GM21390 (cell line): ENCODE measurements at regions not wholly inside any gene's neighbourhood (a gene's known extent, or its start where the extent isn't known, plus 50 kb on each side); places are given as distances from the start of the nearest gene placed in this dataset.
"Not testable (repeated sequence)": the region's sequence is repeated elsewhere in the genome, so short reads cannot be mapped to it uniquely, and the experiment has no call there.

ENCODE experiments used
- ATAC-seq: cut with Tn5 transposase; IDR thresholded peaks from one replicate; pipeline ENCODE4 v1.9.1; 2021; ENCODE audit not compliant: unreplicated experiment

DNA sequence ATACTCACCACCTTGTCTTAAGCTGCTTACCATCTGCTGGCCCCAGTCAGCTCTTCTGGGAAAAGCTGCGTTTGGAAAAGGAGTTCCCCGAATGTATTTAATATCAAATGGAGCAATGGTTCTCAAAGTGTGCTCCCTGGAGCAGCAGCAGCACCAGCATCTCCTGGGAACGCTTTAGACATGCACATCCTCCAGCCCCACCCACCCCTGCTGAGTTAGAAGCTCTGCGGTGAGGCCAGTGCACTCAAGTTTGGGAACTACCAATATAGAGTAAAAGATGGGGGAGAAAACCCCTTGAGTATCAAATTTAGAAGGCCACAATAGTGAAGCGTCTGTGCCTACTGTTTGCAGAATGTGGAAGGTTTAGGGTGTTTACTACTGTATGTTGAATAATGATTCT lies 124.0 kb upstream of the TOPAZ1 start:
- no peak for ATAC-seq

DNA sequence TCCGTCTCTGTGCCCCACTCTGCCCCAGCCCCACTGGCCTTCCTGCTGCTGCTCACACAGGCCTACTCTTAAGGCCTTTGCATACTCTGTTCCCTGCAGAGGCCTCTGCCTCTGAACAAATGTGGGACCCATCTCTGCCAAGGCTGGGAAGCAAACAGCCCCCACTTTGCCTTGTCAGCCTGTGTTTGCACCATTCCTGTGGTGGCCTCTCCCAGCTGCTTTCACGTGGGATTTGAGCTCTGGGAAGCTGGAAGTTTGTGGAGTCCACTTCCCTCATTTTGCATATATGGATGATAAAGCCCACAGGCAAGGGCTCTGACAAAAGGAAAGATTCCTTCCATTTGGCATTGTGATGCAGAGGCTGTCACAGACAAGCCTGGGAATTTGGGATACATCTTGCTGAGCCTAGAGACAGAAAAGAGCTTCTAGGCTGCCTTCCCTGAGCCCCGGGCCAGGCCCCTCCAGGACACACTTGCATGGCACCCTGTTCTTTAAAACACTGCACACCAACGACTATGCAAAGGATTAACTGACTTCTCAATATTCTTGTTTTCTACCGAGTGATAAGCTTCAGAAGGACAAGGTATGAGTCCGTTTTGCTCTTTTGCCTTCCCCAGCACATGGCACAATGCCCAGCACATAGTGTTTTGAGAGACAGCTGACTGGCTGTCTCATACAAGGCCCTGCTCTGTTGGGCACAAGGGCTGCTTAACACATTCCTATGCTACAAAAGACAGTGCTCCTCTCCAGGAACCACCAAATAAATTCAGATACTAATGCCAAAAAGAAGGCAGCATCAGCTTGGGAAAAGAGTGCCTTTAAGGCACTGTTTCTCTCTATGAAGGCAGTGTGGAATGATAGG lies 120.7 kb upstream of the TOPAZ1 start:
- ATAC-seq: no peak

DNA sequence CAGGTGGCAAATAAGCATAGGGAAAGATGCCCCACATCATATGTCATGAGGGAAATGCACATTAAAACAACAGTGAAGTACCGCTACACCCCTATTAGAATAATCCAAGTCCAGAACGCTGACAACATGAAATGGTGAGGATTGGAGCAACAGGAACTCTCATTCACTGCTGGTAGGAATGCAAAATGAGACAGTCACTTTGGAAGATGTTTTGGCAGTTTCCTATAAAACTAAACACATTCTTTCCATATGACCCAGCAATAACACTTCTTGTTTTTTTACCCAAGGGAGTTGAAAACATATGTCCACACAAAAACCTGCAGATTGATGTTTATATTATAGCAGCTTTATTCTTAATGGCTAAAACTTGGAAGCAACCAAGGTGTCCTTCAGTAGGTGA lies 116.4 kb upstream of the TOPAZ1 start:
- ATAC-seq: no peak

DNA sequence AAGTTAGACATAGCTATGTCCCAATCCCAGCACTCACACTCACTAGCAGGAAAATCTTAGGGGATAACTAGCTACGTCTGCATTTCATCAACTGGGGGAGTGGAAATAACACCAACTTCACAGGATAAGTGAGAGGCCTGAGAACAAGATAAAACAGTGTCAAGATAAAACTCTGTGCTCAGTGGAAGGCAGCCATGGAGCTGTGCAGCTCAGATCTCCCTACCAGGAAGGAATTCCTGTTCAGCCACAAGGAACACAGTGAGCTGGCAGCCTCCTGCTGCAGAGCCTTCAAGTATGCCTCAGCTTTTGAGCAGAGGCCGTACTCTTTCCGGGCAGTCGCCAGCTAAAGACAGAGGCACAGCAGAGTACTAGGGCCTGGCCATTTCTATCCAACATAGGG lies 115.8 kb upstream of the TOPAZ1 start:
- no peak for ATAC-seq

DNA sequence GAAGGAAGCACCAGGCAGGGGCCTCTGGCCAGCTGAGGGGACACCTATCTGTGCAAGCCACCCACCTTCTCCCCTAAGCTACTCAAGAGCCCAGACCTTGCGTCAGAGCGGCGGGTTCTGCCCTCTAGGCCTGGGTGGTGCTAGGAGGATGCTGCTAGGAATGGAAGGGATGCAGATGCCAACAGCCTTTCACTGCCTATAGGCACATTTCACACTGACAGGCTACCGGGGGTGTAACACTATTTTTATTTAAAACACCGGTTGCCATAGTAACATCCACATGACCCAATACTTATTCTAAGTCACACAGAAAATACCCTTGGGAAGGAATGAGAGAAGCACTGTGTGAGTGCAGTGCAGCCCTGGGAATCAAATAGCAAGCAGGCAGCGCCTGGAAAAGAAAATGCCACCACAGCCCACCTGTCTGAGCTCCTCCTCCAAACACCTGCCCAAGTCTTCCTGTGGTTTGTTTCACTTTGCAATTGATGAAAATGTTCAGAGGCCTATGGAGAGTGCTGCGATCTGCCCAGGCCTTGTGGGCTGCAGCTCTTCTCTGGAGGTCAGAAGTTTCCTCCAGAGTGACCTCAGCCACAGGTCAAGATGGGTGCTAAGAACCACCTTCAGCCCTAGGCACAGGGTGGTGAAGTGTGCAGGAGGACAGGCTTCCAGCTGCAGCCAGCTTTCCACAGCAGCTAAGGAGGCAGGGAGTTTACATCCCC lies 113.5 kb upstream of the TOPAZ1 start:
- no peak for ATAC-seq

DNA sequence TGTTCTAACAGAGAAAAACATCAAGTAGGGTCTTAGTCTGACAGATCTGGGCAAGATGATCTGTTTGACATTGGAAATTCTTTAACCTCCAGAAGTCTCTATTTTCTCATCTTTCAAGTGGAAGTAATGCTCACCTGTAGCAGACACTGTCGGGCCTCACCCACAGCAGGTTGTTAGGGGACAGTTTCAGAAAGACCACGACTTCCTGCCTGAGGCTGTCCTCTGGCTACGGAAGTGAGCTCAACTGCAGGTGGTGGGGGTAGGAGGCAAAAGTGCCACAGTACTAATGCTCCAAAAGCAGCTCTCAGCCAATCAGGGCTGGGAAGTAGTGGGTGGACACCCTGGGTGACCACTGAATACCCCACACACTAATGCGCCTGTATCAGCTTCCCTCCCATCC lies 111.4 kb upstream of the TOPAZ1 start:
- peak; percentile 69 for ATAC-seq

DNA sequence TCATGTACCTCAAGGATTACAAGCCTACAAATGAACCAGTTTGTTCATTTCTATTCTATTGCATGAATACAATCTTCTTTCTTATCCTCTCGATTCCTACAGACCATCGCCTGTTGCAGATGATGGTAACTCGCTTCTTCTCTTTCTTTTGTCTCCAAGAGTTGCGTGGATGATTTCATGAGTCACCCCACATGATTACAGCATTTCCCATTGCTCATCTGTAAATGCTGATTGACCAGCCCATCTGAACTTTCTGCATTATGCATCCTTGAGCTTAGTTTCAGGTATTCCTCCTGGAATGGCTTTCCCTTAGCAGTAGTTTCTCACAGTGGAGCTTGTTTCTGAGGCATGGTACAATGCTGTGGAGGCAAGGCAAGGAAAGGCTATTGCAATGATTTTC lies 109.6 kb upstream of the TOPAZ1 start:
- ATAC-seq: no peak

DNA sequence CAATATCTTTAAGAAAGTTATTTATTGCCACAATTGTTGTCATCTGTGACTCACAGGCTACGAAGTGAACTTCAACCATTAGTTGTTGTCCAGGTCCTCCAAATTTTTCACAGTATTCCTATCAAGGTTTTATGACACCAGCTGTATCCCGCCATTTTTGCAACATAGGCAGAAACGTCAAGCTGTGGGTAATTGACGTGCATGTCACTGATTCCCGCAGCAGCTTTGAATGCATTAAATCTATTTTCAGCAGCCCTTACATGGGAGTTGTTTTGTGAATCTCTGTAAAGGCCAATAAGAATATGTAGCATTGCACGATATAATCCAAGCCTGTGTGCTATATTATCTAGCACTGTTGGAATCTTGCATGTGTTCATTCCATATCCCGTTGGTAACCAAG lies 109.1 kb upstream of the TOPAZ1 start:
- ATAC-seq: no peak

DNA sequence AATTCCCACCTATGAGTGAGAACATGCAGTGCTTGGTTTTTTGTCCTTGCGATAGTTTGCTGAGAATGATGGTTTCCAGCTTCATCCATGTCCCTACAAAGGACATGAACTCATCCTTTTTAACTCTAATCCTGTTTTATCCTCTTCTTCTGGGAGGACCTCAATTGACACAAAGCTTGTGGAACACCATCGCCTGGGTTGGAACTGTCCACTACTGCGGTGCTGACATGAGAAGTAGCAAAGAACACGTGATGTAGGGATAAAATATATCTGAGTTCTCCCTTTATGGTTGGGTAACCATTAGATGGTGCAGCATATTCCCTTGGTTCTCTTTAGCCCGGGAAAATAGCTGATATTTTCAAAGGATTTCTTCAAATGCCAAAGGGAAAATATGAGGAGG lies 105.3 kb upstream of the TOPAZ1 start:
- no peak for ATAC-seq

DNA sequence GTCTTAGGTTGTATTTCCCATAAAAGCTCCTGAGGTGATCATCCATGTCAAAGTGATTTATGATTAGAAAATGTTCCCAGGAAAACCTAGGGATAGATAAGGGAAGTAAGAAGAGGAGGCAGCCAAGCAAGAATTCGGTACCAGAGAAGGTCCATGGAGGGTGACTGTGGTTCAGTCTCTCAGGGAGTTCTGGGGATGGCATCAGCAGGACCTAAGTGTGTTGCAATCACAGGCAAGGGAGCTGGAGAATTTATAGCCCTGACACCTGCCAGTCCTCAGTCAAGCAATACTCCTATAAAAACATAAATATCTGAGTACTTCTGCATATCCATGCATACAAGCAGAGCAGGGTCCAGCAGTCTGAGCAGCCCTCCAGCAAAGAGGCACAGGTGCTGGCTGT lies 95.6 kb upstream of the TOPAZ1 start:
- no peak for ATAC-seq

DNA sequence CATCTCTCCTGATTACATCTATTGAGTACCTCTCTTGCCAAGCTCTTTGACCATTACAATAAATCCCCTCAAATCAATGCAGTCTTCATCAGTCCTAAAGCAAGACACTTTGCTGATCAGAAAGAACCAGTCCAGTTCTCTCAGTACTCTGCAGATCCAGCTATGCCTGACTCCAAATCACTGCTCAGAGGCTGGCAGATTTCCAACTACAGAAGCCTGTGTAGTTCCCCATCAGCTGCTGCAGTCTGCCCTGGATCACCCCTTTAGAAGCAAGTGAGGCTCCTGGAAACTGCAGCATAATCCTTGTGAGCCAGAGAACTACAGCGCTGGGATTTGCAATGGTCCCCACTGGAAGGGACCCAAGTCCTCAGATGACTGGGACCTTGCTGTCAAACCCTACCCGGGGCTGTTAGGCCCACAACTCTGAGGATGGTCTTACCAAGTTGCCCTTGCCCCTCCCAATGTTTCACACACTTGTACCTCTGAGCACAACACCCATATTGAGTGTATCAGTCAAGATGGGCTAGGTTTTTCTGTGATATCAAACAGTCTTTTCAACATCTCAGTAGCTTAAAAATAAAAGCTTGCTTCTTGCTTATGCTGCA lies 81.9 kb upstream of the TOPAZ1 start:
- ATAC-seq: no peak

DNA sequence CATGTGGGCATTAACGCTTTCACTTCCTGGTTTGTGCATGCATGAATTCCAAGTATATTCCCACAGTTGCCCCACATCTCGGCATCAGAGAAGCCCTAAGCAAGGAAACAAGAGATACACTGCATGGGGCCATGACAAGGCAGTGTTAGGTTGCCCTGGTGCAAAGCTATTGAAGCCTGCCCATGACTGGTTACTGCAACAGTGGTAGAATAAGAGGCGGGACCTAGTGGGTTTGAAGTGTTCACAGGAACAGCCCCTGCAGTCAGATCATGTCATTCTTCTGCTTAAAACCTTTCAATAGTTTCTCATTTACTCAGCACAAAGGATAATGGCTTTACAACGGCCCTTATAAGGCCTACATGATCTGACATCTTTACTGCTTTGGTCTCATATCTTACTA lies 80.9 kb upstream of the TOPAZ1 start:
- ATAC-seq: no peak

DNA sequence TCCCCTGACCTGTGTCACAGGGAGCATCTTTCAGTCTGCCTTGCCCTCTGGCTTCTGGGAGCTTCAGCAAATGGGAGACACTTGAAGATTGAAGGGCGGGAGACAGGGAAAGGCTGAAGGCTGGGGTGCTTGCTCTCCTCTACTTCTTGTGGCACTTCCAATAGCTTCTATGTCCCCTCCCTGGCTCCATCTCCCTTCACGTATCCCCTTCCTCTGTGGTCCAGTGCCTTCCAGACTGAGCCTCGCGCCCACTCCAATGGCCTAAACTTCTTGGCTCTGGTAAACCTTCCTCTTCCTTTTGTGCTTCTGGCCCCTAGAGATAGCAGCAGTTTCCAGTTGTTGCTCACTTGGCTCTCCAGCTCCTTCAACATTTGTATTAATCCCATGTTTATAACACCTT lies 69.8 kb upstream of the TOPAZ1 start:
- ATAC-seq: no peak

DNA sequence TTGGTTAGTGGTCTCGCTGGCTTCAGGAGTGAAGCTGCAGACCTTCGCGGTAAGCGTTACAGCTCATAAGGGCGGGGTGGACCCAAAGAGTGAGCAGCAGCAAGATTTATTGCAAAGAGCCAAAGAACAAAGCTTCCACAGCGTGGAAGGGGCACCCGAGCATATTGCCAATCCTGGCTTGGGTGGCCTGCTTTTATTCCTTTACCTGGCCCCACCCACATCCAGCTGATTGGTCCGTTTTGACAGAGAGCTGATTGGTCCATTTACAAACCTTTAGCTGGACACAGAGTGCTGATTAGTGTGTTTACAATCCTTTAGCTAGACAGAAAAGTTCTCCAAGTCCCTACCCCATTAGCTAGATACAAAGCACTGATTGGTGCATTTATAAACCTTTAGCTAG lies 69.0 kb upstream of the TOPAZ1 start:
- ATAC-seq: not testable (repeated sequence)

DNA sequence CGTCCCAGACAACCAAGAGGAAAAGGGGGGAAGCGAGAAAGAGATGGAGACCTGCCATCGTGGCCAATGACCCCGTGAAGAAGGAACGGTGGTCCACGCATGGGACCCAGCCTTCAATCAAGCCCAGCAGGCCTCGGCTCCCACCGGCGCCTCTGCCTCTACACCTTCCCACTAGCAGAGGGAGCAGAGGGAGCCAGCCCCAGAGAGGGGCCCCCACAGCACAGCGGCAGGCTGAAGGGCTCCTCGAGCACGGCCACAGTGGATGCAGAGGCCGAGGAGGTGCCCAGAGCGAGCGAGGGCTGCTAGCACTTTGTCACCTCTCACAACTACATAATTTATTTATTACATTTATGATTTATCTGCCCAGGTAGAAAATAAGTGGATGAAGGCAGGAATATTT lies 68.4 kb upstream of the TOPAZ1 start:
- no peak for ATAC-seq

DNA sequence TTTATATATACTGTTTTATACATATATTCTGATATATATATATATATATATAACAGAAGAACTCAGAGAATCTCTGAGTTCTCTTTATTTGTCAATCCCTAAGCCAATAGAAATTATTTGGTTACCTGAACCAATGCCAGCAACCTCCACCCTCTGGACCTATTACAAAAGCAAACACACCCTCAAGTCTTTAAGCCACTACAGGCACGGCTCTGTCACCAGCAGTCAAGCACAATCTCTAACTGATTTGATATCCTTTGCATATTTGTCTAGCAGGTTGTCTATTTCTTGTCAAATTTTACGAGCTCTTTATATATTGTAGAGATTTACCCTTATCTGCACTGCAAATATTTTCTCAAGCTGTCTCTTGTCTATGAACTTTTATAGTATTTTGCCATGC lies 66.6 kb upstream of the TOPAZ1 start:
- no peak for ATAC-seq

DNA sequence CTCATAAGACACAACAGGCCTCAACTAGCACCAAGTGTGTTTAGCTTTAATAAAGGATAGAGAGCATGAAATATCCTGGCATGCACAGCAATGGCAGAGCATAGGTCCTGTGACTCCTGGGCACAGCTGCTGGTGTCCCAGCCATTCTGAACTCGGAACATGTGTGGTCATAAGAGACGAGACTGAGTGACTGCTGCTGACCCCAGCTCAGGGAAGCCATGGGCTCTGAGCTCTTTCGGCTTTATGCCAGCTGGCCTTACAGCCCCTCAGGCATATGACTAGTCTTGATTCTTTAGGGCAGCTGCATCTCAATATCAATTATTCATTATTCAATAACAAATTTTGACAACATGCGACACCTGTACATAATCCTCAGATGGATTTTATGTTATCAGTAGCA lies 62.4 kb upstream of the TOPAZ1 start:
- no peak for ATAC-seq

DNA sequence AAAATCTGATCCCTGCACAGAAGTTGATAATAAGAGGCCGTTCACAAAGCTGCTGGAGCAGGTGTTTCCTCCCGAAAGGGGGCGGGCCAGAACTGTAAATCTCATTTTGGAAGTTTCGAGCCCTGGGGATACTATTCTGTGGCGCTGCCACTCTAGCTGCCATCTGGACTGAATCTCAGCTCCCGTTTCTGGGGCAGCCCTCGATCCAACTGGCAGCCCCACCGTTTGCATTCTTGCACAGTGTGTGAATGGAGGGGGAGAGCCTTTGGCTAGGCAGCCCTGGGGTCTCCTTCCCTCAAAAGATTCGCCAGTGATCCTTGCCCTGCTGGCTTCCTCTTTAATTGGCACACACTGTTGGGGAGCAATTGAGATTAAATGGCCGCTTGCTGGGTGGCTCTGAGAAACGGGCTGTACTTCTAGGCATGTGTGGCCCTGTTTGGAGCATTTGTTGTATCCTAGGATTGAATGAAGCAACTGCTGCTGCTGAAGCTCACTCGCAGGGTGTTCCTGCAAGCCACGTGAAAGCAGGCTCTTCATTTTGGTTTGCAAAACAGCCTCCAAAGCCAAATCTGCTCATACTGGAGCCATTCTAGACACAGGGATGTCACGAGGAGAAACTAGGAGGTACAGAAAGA lies 57.2 kb upstream of the TOPAZ1 start:
- no peak for ATAC-seq

DNA sequence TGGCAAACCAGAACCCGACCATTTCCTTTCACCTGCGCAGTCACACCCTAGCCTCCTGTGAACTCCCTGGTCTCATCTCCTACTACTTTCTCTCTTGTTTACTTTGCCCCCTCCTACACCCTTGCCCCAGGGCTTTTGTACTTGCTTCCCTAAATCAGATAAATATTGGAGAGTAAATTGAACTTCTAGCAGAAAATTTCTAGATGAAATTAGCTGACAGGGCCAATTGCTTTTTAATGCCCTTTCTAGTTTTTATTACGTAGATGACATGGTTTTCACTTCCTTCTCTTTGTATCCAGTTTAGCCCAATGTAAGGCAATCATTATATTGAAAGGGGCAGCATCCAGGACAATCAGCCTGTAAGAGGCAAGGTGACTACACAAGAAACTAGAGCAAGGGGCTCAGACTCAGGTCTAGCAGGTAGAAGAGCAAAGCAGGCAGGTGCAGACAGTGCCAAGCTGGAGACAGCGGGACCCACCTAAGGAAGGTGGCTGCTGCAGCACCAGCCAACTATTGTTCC lies 56.2 kb upstream of the TOPAZ1 start:
- ATAC-seq: no peak

DNA sequence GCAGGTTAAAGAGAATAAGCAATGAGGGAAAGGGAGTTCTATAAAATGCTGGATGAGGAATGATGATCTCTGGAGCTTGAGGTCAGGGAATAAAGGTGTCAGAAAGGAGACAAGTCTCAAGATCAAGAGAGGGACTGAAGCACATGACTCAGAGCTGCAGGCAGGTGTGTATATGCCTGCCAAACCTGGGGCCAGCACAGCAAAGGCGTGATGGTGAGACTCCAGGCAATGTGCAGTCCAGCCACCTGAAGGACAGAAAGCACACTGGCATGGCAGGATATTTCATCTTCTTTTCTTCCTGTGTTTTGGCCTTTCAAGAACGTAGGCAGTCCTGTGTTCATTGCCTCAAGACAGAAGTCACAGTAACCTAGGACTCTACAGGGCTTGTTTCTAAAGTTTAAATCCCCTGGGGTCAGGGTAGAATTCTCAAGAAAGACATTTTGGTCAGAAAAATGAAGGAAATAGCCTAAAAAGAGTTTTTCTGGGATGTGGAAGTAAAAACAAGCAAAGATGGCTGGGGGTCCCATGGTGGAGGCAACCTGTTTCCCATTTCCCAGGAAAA lies 55.5 kb upstream of the TOPAZ1 start:
- no peak for ATAC-seq

DNA sequence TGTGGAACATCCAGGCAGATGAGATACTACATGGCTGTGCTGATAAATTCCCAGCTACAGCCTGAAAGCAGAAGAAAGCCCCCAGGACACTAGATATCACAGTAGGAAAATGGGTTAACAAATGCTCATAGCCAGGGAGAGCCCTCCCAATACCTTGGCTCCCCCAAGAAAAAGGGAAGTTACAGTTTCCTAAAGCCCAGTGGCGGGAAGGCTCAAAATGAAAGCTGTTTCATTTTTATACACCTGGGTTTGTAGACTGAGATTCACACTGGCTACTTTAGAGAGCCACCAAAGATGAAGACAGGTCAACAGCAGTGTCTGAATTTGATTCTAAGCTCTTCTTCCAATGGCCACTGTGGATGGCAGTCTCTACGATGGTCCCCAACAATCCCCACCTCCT lies 55.0 kb upstream of the TOPAZ1 start:
- ATAC-seq: peak; percentile 58
